Stromal cell of bone marrow (primary cell): ENCODE measurements at regions not wholly inside any gene's neighbourhood (a gene's known extent, or its start where the extent isn't known, plus 50 kb on each side); places are given as distances from the start of the nearest gene placed in this dataset.
A peak's percentile ranks its signal among the peaks of the same experiment; 100 is the strongest.

Experiments used
- DNase-seq: peaks from one replicate; pipeline ENCODE4 v3.0.0-alpha.2; 2012; ENCODE audit warnings: low read depth

DNA sequence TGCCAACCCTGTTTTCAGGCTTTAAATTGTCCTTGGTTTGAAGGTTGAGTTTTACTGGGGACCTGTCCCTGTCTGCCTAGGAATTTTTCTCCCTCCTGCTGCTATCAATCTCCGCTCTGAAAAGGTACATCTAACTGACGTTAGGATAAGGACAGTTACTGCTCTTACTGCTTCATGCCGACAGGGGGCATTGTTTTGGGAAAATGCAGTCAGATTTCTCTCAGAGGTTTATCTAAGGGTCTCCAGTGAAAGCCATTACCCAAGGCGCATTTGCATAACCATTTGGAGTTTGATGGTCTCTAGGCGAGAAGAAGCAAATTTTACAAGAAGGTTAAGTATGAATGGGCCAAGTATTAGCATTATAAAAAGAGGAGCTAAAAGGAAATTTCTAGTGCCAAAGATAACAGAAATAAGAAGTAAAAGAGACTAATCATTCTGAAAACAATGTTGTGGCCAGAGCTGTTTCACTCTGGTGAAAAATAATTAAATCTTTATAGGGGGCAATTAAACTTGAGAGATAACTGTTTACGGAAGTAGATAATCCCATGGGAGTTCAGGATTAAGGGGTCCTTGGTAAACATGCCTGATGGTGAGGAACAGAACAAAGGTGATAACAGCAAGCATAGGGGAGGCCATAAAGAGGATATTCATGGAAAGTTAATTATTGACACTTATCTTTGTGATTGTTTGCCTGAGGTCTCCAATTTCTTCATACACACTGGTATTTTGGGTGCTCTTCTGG is 605.0 kb downstream of the MTRR start:
- no peak for DNase-seq

DNA sequence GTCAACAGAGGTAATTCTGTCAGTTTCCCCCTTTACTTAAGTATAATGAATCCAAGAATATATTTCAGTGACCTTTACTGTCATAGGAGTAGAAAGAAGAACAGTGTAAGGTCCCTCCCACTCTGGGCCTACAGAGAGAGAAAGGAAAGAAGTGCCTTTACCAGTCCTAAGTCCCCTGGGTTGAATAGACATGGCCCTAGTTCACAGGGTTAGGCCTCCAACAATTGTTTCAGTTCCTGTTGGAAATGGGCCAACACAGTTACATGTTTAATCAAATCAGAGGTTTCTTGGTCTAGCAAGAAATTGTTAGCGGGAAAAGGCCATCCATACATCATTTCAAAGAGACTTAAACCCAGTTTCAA is 605.6 kb downstream of the MTRR start:
- no peak for DNase-seq

DNA sequence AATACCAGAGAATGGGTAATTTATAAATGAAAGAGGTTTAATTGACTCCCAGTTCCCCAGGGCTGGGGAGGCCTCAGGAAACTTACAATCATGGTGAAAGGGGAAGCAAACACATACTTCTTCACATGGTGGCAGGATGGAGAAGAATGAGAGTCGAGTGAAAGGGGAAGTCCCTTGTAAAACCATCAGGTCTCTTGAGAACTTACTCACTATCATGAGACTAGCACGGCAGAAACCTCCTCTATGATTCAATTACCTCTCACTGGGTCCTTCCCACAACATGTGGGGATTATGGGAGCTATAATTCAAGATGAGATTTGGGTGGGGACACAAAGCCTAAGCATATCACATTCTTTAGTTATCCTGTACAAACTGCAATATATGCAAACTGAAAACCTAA is 609.4 kb downstream of the MTRR start:
- no peak for DNase-seq

DNA sequence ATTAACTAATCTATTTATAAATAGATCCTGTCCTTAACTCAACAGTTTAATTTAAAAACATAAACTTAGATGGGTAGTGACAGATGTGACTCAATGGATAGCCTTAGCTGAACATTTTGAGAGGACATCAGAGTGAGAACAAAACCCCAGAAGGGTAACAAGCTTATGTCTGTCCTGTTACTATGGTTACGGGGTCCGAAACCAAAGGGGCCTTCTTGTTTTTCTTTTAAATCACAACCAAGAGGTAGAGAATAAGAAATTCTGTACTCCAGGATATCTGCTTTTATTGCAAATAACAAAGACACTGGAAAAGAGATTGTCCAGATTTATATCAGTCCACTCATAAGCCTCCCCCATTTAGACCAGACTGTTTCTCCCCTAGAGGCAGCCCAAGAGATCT is 612.1 kb downstream of the MTRR start:
- no peak for DNase-seq

DNA sequence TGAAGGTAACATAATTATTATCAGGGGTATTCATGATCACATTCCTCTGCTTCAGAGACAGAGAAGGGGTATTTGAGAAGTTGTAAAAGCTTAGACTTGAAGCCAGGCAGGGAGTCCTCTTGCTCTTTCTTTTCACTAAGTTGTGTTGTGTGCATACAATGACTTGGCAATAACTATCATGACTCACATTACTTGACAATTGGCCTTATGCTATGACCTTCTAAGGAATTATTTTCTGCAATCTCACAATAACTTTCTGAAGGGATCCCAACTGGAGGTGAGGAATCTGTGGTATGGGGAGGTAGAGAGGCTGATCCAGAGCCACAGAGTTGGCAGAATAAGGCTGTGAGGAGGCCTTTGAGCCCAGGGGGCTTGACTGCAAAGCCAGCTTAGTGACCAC is 622.3 kb downstream of the MTRR start:
- peak; percentile 23 for DNase-seq

DNA sequence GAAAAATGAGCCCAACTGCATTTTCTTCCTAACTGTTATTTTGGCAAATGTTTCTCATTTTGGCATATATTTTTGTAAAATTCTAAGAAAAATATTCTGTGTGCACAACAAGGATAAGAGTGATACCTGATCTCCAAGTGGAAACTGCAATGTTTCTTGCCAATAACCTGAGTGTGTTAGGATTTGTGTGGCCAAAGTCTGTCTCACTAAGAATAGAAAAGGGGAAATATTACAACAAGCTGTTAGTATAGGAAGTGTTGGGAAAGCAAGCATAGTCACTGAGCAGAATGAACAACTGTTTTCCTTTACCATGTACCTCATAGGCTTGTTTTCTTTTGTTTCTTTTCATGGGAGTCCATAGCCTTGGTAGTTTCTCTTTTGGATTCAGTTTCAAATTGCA is 624.2 kb downstream of the MTRR start:
- DNase-seq = no peak

DNA sequence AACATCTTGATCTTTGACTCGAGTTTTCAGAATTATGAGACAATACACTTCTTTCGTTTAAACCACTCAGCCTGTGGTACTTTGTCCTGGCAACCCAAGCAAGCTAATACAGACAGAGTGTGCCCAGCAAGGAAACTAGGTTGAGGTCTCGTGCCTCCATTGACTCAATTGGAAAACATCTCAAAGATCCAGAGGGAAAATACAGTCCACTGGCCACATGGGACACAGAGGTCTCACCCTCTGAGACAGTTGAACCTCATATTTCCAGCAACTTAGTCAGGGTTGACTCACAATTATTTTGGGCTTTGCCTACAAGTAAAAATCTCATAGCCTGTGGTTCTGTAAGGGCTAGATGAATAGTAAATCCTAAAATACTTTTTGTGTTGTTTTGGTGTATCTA is 631.5 kb downstream of the MTRR start:
- peak; percentile 91 for DNase-seq

DNA sequence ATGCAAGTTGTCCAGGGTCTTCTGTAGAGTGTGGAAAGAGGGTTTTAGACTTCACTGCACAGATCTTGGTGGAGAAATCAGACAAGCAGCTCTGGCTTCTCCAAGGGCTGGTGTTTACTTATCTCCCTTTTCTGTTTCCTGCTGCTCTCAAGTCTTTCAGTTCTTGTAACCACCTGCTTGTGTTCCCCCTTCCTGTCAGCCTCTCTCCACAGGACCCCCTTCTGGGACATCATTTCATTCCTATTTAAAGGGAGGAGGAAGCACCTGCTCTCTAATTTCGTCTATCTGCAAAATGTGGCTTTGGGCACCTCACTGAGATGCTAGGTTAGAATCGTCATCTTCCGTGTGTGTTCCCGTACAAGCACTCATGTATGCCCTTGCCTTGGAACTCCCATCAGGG is 636.2 kb downstream of the MTRR start:
- no peak for DNase-seq

DNA sequence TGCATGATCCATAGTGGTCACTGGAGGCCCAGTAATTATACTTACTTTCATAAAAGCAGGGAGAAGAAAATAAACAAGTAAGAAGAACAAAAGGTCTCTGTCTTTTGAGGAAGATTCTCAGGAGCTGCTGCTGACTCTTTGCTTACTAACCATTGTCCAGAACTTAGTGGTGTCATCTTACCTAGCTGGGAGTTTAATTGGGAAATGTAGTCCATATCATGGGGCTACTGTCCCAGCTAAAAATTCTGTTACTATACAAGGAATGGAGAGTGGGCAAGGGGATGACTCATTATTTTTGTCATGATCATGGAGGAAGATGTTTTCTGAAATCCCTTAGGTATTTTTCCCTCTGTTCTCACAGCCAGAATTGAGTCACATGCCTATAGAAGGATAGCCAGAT is 639.3 kb downstream of the MTRR start:
- no peak for DNase-seq

DNA sequence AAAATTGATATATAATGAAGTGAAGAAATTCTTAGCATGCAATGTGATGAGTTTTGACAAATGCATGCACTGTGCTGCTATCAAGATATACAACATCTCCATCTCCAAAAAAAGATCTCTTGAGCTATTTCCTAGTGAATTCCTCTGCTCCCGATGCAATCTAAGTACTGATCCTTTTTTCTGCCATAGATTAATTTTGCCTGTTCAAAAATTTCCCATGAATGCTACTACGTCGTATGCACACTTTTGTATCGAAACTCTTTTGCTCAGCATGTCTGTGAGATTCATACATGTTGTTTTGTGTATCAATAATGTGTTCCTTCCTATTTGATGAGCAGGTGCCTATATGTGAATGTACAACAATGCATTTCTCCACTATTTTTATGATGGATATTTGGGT is 647.4 kb downstream of the MTRR start:
- no peak for DNase-seq

DNA sequence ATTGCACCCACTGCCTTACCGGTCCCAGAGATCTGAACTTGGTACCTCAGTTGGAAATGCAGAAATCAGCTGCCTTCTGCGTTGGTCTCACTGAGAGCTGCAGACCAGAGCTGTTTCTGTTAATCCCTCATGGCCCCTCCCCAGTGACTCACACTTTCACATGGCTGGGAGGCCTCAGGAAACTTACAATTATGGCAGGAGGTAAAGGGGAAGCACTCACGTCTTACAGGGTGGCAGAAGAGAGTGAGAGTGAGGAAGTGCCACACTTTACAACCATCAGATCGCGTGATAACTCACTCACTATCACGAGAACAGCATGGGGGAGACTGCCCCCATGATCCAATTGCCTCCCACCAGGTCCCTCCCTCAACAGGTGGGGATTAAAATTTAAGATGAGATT is 648.5 kb downstream of the MTRR start:
- DNase-seq = no peak

DNA sequence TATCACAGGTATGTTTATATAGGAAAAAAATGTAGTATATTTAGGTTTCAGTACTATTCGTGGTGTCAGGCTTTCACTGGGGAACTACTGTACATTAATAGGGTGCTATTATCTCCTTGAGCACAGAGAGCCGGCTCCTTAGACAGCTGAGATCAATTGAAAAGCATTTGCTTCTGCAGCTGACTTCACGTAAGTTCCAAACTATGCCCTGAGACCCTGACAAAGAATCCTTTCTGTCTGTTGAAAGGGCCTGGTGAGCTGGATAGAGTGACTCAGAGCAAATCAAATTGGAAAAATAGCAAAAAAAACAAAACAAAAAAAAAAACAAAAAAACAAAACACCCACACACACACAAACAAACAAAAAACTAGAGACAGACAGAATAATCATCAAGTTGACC is 652.0 kb downstream of the MTRR start:
- no peak for DNase-seq

DNA sequence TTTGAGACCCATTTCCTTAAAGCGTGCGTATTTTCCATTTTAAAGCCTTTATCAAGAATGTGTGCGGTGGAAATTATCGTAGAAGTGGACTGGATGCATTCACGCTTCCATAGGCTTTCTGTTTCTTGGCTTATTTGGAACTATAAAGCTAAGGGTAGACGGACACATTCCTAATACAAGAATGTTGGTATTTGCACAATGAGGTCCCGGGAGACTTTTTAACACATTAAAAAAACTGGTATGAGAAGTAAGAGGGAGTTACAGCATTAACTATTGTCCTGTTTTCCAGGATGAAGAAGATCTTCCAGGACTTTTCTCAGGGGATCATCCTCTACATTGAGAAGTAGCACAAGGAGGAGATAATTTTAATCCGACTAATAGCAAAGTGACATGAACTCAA is 653.0 kb downstream of the MTRR start:
- DNase-seq = no peak

DNA sequence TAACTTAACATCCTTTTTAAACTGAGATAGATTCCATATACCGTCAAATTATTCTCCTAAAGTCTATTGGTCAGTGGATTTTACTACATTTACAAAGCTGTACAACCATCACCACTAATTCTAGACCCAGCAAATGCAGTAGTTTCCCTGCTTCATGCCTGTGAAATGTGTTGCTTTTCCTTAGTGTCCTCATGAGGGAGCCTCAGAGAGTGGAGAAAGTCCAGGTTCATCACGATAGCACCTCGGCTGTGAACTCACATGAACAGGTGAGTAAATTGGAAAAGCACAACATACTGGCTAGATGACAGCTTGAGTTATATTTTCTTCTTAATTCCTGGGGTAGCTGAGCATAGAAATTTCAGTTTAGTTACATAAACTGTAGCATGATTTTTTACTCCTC is 653.7 kb downstream of the MTRR start:
- no peak for DNase-seq

DNA sequence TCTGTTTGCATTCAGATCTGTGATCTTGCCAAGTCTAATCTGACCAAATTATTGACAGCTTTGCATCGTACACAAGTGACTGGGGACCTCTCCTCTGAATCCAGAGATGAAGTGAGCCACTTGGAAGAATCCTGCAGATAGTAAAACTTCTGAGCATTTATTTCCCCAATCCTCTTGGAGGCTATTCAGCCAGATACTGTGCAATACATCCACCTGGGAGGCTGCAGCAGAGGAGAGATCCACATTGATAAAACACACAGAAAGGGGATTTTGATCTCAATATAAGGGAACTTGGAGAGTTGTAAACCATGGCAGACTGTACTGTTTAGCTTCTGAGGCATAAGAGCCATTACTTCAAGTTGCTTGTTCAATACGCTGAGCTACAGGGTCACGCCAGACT is 654.6 kb downstream of the MTRR start:
- DNase-seq = no peak

DNA sequence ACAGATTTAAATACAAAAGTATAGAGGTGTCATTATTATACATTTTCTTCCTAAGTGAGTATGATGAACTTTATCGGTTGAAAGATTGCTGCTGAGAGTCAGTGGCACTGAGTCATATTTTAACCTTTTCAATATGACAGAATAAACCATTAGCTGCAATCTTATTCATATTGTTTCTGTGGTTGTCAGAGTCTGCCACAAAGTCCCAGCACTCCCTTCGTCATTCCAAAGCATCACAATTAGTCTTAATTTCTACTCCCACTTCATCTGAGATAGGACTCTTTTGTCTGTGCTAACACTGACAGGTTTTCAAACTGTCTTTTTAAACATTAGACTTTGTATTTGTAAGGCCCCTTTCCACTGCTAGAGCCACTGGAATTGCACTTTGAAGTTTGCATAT is 656.9 kb downstream of the MTRR start:
- no peak for DNase-seq

DNA sequence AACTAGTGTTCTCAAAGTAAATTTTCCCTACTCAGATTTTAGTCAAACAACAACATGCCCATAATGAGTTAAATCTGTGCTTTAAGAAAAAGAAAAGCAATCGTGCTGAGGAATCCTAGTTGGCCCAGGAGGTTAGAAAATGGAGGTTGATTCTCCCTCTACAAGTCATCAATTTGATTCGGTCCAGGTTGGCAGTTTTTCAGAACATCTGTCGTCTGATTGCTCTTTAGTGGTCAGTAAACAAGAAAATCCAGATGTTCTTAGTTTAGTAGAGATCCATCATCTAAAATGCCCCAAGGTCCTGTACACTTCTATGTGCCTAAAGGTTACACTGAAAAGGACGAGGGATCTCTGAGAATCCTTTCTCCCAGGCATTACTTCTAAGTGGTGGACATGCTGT is 659.2 kb downstream of the MTRR start:
- DNase-seq = no peak

DNA sequence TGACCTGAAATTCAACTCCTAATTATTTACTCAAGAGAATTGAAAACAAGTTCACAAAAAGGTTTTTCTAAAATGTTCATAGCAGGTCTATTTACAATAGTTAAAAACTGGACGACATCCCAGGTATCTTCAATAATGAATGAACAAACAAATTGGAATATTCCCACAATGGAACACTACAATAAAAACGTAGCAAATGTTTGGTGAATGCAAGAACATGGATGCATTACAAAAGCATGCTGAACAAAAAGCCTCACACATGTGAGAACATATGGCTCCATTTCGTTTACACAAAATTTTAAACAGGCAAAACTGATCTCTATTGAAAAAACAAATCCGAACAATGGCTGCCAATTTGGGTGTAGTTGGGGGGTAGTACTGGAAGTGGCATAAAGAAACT is 669.9 kb downstream of the MTRR start:
- no peak for DNase-seq

DNA sequence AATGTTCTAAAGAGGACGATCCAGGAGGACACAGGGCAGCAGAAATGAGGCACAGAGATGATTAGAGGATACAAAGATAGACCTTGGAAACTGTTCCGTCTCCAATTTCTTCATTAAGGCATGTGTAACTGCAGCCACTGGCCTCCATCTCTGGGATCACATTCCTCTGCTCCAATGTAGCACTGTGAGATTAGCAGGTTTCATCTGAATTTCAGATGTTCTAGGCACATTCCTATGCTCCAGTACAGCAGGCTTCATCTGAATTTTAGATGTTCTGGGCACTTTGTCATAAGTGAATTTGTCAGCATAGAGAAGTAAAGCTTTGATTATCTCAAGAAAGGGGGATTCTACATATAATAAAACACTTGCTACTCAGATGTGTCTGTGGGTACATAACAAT is 671.4 kb downstream of the MTRR start:
- no peak for DNase-seq

DNA sequence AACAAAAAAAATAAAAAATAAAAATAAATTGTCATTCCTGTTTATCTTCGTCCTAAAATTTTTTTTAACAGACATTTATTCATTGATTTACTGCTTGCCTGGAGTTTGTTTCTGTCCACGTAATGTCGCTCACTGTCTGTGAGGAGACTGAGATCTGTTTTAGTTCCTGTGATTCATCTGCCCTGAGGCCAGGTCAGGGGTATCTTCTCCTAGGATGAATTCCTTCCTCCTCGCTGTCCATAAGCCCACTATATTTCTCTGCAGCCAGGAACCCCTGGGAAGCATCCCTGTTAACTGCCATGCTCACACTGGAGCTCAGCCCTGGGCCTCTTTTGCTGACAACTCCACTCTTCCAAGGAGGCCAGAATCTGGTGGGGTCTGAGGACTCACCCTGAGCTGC is 682.0 kb downstream of the MTRR start:
- DNase-seq = no peak

DNA sequence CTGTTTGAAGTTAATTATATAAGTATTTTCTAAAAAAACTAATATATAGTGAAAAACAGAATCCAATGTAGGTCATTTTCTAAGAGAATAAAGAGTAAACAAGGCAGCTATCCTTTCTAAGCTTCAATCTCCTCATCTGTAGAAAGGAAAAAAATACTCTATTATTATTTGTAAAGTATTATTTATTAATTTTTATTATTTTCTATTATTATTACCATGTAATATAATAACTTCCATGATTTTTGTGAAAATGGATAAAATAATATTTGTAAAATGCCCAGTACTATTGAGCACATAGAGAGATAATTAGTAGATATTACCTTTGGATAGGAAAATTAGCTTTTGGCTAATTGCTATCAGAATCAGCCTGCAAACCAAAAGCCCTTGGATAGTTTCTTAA is 684.4 kb downstream of the MTRR start:
- DNase-seq = no peak

DNA sequence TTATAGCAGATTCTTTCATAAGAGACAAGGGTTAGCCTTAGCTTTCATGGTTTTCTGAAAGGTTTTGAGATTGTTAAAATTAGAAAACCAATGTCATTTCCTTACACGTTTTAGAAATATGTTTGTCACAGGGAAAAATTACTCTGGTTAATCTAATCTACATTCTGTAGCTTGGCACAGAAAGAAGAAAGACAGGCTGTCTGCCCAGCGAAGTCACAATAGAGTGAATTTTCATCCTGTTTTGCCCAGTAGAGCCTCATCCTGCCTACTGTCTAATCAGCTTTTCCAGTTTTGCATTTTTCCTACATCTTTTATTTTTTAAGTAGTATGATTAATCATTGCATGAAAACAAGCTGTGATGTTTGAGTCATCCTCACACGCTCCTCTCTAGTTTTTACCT is 688.8 kb downstream of the MTRR start:
- DNase-seq = no peak

DNA sequence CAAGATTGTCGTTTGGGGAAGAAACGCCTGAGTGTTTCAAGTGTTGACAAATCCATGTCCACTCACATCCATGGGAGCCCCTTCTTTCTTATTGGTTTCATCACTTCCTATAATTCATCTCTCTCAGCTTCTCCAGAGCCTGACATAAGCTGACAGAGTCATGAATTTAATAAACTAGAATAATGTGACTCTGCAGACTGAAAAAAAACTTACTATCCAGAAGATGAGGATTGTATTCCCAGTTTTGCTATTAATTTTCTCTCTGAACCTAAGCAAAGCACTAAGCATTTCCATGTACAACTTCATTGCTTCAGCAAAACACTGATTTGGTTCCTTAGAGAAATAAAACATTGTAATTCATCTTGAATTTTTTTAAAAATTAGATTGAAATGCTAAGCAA is 691.8 kb downstream of the MTRR start:
- DNase-seq = no peak

DNA sequence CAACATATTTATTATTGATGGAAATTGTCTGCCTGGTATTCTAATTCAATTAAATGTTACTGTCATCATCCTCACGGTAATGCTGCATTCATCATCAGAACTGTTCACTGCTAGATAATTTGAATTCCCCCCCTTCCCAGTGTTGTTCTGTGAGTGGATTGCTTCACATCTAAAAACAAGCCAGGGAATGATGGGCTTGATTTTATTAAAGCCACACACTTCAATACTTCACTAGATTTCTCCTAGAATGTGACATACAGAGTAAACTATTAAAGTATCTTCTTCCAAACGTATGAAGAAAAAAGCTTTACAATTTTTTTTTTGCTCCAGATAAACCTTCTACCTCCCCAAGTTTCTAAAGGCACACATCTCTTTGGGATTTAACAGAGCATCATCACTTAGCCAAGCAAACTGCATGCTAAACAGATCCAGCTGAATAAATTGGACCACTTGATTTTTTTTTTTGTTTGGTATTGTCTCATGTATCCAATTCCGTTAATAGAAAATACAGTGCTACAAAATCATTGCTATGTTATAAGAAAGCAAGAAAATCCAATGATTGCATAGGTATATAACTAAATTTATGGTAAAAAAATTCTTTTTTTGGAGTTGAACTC is 692.4 kb downstream of the MTRR start:
- no peak for DNase-seq
